B cell (primary cell): ENCODE measurements at regions not wholly inside any gene's neighbourhood (a gene's known extent, or its start where the extent isn't known, plus 50 kb on each side); places are given as distances from the start of the nearest gene placed in this dataset.

Source experiments
- ATAC-seq: fragments of 200-7000 bp; cut with Tn5 transposase; one replicate; pipeline ENCODE4 v1.10.0; 2021; ENCODE audit warnings: low read depth, mild to moderate bottlenecking, moderate number of reproducible peaks, moderate library complexity
- CTCF ChIA-PET: fragments of 350-600 bp; sonication (Branson Sonifier 250); formaldehyde crosslinking; loops from one replicate; lab custom pipeline; 2021; ENCODE audit warnings: antibody characterized with exemption, inconsistent platforms; lab: Charles Lee
- POLR2A ChIA-PET: fragments of 350-600 bp; sonication (Branson Sonifier 250); formaldehyde crosslinking; loops from one replicate; lab custom pipeline; 2021; ENCODE audit warnings: antibody characterized with exemption; lab: Charles Lee
- DNase-seq: peaks from one replicate; pipeline ENCODE4 v3.0.0; 2013
- H2AFZ ChIP-seq: 2 replicates; pipeline ENCODE4 v1.6.1; 2012; ENCODE audit warnings: mild to moderate bottlenecking, low read depth, low read length; ENCODE audit not compliant: insufficient read depth, poor library complexity, severe bottlenecking
- H3K27ac ChIP-seq, 2 donors: 1 replicate in 1 of 2; 2 replicates in 1 of 2; pipeline ENCODE4 v1.5.1; 2012 to 2013; ENCODE audit warnings: low read length in 2 of 2, mild to moderate bottlenecking in 2 of 2, moderate library complexity in 1 of 2
- H3K27me3 ChIP-seq, 4 experiments: fragments of 200-600 bp in 1 of 4; sonication (generic) in 1 of 4; replicated peaks in 1 of 4; 1 replicate in 2 of 4; 2 replicates in 2 of 4; pipeline versions ENCODE4 v1.6.1 to v1.7.0; 2013 to 2016; ENCODE audit warnings: low read length in 3 of 4, mild to moderate bottlenecking in 2 of 4, mixed read lengths in 1 of 4, moderate library complexity in 1 of 4; ENCODE audit not compliant: insufficient read depth in 4 of 4, control insufficient read depth in 3 of 4; ENCODE audit errors: control extremely low read depth in 1 of 4
- H3K36me3 ChIP-seq, 2 experiments: replicated peaks in 1 of 2; 1 replicate in 1 of 2; 2 replicates in 1 of 2; pipeline versions ENCODE4 v1.6.1 to v1.7.1; 2013; ENCODE audit warnings: low read length in 1 of 2; ENCODE audit not compliant: insufficient read depth in 2 of 2, control insufficient read depth in 1 of 2; ENCODE audit errors: control extremely low read depth in 1 of 2, extremely low read depth in 1 of 2
- H3K4me1 ChIP-seq, 2 donors: fragments of 200-600 bp in 1 of 2; sonication (generic) in 1 of 2; 1 replicate in 1 of 2; 2 replicates in 1 of 2; pipeline versions ENCODE4 v1.5.1 to v1.6.1; 2013 to 2017; ENCODE audit warnings: low read length in 2 of 2; ENCODE audit not compliant: control insufficient read depth in 2 of 2, insufficient read depth in 2 of 2
- H3K4me2 ChIP-seq: replicated peaks from 2 replicates; pipeline ENCODE3; 2012; ENCODE audit warnings: mild to moderate bottlenecking, low read depth, low read length; ENCODE audit not compliant: poor library complexity, severe bottlenecking
- H3K4me3 ChIP-seq, 5 experiments: fragments of 200-600 bp in 1 of 5; sonication (generic) in 1 of 5; 1 replicate in 3 of 5; 2 replicates in 2 of 5; pipeline versions ENCODE4 v1.5.1 to v1.7.0; 2011 to 2016; ENCODE audit warnings: low read length in 4 of 5, mild to moderate bottlenecking in 4 of 5, low read depth in 2 of 5, control low read depth in 1 of 5, moderate library complexity in 1 of 5; ENCODE audit not compliant: insufficient read depth in 1 of 5; ENCODE audit errors: control extremely low read depth in 1 of 5, extremely low read depth in 1 of 5
- H3K79me2 ChIP-seq: fragments of 200-600 bp; sonication (generic); one replicate; pipeline ENCODE4 v1.6.0; 2016; ENCODE audit warnings: low read length; ENCODE audit not compliant: control insufficient read depth, insufficient read depth
- H3K9ac ChIP-seq: fragments of 200-600 bp; sonication (generic); 2 replicates; pipeline ENCODE4 v1.6.1; 2017; ENCODE audit warnings: mild to moderate bottlenecking, low read length, moderate library complexity
- H3K9me3 ChIP-seq, 3 donors: one replicate each; pipeline versions ENCODE4 v1.6.1 to v1.7.1; 2013; ENCODE audit warnings: low read length in 2 of 3; ENCODE audit not compliant: control insufficient read depth in 2 of 3, insufficient read depth in 1 of 3; ENCODE audit errors: control extremely low read depth in 1 of 3
- H4K20me1 ChIP-seq: 2 replicates; pipeline ENCODE4 v1.6.0; 2012; ENCODE audit warnings: mild to moderate bottlenecking, low read length; ENCODE audit not compliant: insufficient read depth, control insufficient read depth, poor library complexity, severe bottlenecking
- H3K27ac Mint-ChIP-seq: one replicate; pipeline ENCODE4 v1.8.0; 2021; ENCODE audit warnings: mixed read lengths
- H3K27me3 Mint-ChIP-seq: one replicate; pipeline ENCODE4 v1.8.0; 2021; ENCODE audit warnings: mixed read lengths
- H3K4me1 Mint-ChIP-seq: one replicate; pipeline ENCODE4 v1.8.0; 2021; ENCODE audit warnings: mixed read lengths
- H3K4me3 Mint-ChIP-seq: one replicate; pipeline ENCODE4 v1.8.0; 2021; ENCODE audit warnings: mixed read lengths
- H3K9me3 Mint-ChIP-seq: one replicate; pipeline ENCODE4 v1.8.0; 2022; ENCODE audit warnings: mixed read lengths; ENCODE audit not compliant: insufficient read depth
- EZH2 ChIP-seq: IDR thresholded peaks from 2 replicates; pipeline ENCODE4 v1.6.1; 2012; ENCODE audit warnings: borderline replicate concordance, low read depth, mild to moderate bottlenecking, moderate library complexity, low read length; ENCODE audit not compliant: insufficient read depth, poor library complexity, severe bottlenecking
- WGBS: methylation state at CpG from one replicate; pipeline ENCODE4 v1.1.5; 2013; ENCODE audit warnings: missing lambda C conversion rate; ENCODE audit not compliant: insufficient coverage; 5-methylcytosine and 5-hydroxymethylcytosine counted together
- intact Hi-C: fragments of 100-400 bp; cut with micrococcal nuclease; formaldehyde crosslinking; loops from one replicate; pipeline ENCODE4 v1.10.0; 2022
- TF ChIP-seq, protein P1 (sequence below): fragments of 200-600 bp; IDR thresholded peaks from one replicate; pipeline ENCODE4 v1.8.0; 2022; ENCODE audit warnings: antibody characterized with exemption, mild to moderate bottlenecking

- H3K9me3 Mint-ChIP-seq: no peaks in the 10 kb centered on the region
- no peak overlapping the region for H3K4me3 Mint-ChIP-seq
- CTCF ChIA-PET: no interaction called here
- no peaks in the 10 kb centered on the region for H4K20me1 ChIP-seq
- intact Hi-C loops: no loop called here
- no peaks in the 10 kb centered on the region for H3K4me1 Mint-ChIP-seq
- no peak overlapping the region for H3K27ac ChIP-seq
- no peak overlapping the region for H3K4me3 ChIP-seq
- ATAC-seq (no peak), DNase-seq (no peak)
- no peak for TF ChIP-seq EZH2
- TF ChIP-seq, protein P1, sequence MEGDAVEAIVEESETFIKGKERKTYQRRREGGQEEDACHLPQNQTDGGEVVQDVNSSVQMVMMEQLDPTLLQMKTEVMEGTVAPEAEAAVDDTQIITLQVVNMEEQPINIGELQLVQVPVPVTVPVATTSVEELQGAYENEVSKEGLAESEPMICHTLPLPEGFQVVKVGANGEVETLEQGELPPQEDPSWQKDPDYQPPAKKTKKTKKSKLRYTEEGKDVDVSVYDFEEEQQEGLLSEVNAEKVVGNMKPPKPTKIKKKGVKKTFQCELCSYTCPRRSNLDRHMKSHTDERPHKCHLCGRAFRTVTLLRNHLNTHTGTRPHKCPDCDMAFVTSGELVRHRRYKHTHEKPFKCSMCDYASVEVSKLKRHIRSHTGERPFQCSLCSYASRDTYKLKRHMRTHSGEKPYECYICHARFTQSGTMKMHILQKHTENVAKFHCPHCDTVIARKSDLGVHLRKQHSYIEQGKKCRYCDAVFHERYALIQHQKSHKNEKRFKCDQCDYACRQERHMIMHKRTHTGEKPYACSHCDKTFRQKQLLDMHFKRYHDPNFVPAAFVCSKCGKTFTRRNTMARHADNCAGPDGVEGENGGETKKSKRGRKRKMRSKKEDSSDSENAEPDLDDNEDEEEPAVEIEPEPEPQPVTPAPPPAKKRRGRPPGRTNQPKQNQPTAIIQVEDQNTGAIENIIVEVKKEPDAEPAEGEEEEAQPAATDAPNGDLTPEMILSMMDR: no peak
- no peaks in the 10 kb centered on the region for H3K4me1 ChIP-seq
- no peak overlapping the region for H3K27ac Mint-ChIP-seq
- H3K36me3 ChIP-seq: no peaks in the 10 kb centered on the region
- no peaks in the 10 kb centered on the region for H3K27me3 ChIP-seq
- WGBS: 59% methylated on average over 3 of the region's 7 CpGs
- no peaks in the 10 kb centered on the region for H3K79me2 ChIP-seq
- no peak overlapping the region for H2AFZ ChIP-seq
- no peak overlapping the region for H3K9ac ChIP-seq
- POLR2A ChIA-PET: no interaction called here
- peaks cover 0 to 14% (median 0%) of the 10 kb centered on the region in 3 donors for H3K9me3 ChIP-seq
- H3K27me3 Mint-ChIP-seq: no peaks in the 10 kb centered on the region
- H3K4me2 ChIP-seq: no peak overlapping the region
Observed at GRCh38 chr2:185144159-185144919, 546.0 kb downstream of the ZNF804A start.

DNA sequence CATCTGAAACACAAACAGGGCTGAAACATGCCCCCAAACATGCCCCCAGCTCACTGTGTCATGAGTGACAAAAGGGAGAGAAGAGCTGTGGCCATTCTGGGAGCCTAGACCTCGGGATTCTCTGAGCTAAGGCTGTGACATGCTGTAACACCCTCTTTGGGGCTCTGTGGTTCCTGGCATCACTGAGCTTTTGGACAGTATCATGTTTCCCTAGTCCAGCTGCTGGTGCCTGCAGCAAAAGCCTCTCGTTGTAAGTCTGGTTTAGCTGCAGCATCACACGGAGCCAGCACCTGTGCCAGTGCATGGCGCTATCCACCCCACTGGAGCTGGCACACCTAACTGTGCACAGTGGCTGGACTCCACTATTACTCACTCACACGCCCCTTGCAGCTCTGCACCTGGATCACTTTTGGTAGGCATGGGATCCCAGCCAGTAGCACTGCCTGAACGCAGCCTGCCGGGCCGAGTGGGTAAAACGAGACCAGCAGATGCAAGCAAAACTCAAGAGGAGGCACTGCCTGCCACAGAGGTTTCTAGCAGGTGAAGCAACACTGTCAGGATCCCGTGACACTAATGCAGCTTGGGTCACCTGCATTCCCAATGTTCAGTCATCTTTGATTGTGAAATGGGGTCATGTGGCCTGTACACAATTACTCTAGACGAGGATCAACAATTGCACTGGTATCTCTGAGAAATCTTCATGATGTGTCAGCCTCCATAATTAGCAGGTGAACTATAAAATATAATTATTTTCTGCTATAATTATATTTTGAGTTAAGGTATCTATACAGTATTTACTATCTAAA lies 547.2 kb downstream of the ZNF804A start:
- ChIA-PET POLR2A (no interaction called here), CTCF (no interaction called here)
- no peak overlapping the region for H3K9ac ChIP-seq
- Mint-ChIP-seq H3K9me3 (no peaks in the 10 kb centered on the region), H3K4me1 (no peaks in the 10 kb centered on the region), H3K4me3 (no peak overlapping the region), H3K27me3 (no peaks in the 10 kb centered on the region), H3K27ac (no peak overlapping the region)
- ATAC-seq (no peak), DNase-seq (no peak)
- H3K79me2 ChIP-seq: no peaks in the 10 kb centered on the region
- no peak overlapping the region for H3K27ac ChIP-seq
- H3K4me2 ChIP-seq: no peak overlapping the region
- H3K9me3 ChIP-seq: peaks cover 0 to 8% (median 0%) of the 10 kb centered on the region in 3 donors
- WGBS: 89% methylated on average over 10 of the region's 11 CpGs
- no peaks in the 10 kb centered on the region for H3K36me3 ChIP-seq
- no peaks in the 10 kb centered on the region for H3K27me3 ChIP-seq
- intact Hi-C loops: no loop called here
- H3K4me3 ChIP-seq: no peak overlapping the region
- no peaks in the 10 kb centered on the region for H3K4me1 ChIP-seq
- TF ChIP-seq EZH2: no peak
- no peaks in the 10 kb centered on the region for H4K20me1 ChIP-seq
- no peak overlapping the region for H2AFZ ChIP-seq
